ENCODE measurements at regions not wholly inside any gene's neighbourhood (a gene's known extent, or its start where the extent isn't known, plus 50 kb on each side); places are given as distances from the start of the nearest gene placed in this dataset.

- H3K9me3 Mint-ChIP-seq (ENCODE audit: unreplicated experiment) = peaks cover 5% of the 10 kb centered on the region
- H3K27ac Mint-ChIP-seq (ENCODE audit: unreplicated experiment) = no peak overlapping the region
- peaks cover 6% of the 10 kb centered on the region for H3K27me3 Mint-ChIP-seq (ENCODE audit: unreplicated experiment)
- H3K4me1 Mint-ChIP-seq (ENCODE audit: unreplicated experiment) = no peaks in the 10 kb centered on the region
- H3K4me3 Mint-ChIP-seq (ENCODE audit: unreplicated experiment) = no peak overlapping the region
- no peaks in the 10 kb centered on the region for H3K36me3 Mint-ChIP-seq (ENCODE audit: unreplicated experiment)
- TF ChIP-seq CTCF (IDR thresholded peaks at IDR 0.05) = no peak
- DNase-seq (ENCODE audit: extremely low spot score, unreplicated experiment) = no peak
Measured at GRCh38 chr1:99407018-99407417, 142.7 kb downstream of the PLPPR4 start.

GRCh38 chr1:99424087-99424486 lies 159.8 kb downstream of the PLPPR4 start:
- H3K4me1 Mint-ChIP-seq (ENCODE audit: unreplicated experiment) = no peaks in the 10 kb centered on the region
- peaks cover 2% of the 10 kb centered on the region for H3K9me3 Mint-ChIP-seq (ENCODE audit: unreplicated experiment)
- H3K27ac Mint-ChIP-seq (ENCODE audit: unreplicated experiment) = no peak overlapping the region
- TF ChIP-seq CTCF (IDR thresholded peaks at IDR 0.05) = no peak
- no peak overlapping the region for H3K4me3 Mint-ChIP-seq (ENCODE audit: unreplicated experiment)
- peaks cover 15% of the 10 kb centered on the region for H3K27me3 Mint-ChIP-seq (ENCODE audit: unreplicated experiment)
- no peak for DNase-seq (ENCODE audit: extremely low spot score, unreplicated experiment)
- no peaks in the 10 kb centered on the region for H3K36me3 Mint-ChIP-seq (ENCODE audit: unreplicated experiment)

- Mint-ChIP-seq H3K36me3 (ENCODE audit: unreplicated experiment) (no peaks in the 10 kb centered on the region), H3K9me3 (ENCODE audit: unreplicated experiment) (peaks cover 4% of the 10 kb centered on the region), H3K27me3 (ENCODE audit: unreplicated experiment) (peaks cover 33% of the 10 kb centered on the region), H3K27ac (ENCODE audit: unreplicated experiment) (no peak overlapping the region), H3K4me3 (ENCODE audit: unreplicated experiment) (no peak overlapping the region), H3K4me1 (ENCODE audit: unreplicated experiment) (no peaks in the 10 kb centered on the region)
- no peak for TF ChIP-seq CTCF (IDR thresholded peaks at IDR 0.05)
- DNase-seq (ENCODE audit: extremely low spot score, unreplicated experiment) = no peak
Measured at GRCh38 chr1:99429754-99430153, 165.5 kb downstream of the PLPPR4 start.

- peaks cover 11% of the 10 kb centered on the region for H3K27me3 Mint-ChIP-seq (ENCODE audit: unreplicated experiment)
- H3K9me3 Mint-ChIP-seq (ENCODE audit: unreplicated experiment) = no peaks in the 10 kb centered on the region
- H3K36me3 Mint-ChIP-seq (ENCODE audit: unreplicated experiment) = no peaks in the 10 kb centered on the region
- no peaks in the 10 kb centered on the region for H3K4me1 Mint-ChIP-seq (ENCODE audit: unreplicated experiment)
- no peak for TF ChIP-seq CTCF (IDR thresholded peaks at IDR 0.05)
- DNase-seq (ENCODE audit: extremely low spot score, unreplicated experiment) = no peak
- H3K4me3 Mint-ChIP-seq (ENCODE audit: unreplicated experiment) = no peak overlapping the region
- no peak overlapping the region for H3K27ac Mint-ChIP-seq (ENCODE audit: unreplicated experiment)
Measured at GRCh38 chr1:99438656-99439230, 174.5 kb downstream of the PLPPR4 start.

GRCh38 chr1:99439433-99440075 lies 175.3 kb downstream of the PLPPR4 start:
- TF ChIP-seq CTCF (IDR thresholded peaks at IDR 0.05) = no peak
- Mint-ChIP-seq H3K4me3 (ENCODE audit: unreplicated experiment) (no peak overlapping the region), H3K9me3 (ENCODE audit: unreplicated experiment) (no peaks in the 10 kb centered on the region), H3K27me3 (ENCODE audit: unreplicated experiment) (peaks cover 11% of the 10 kb centered on the region), H3K27ac (ENCODE audit: unreplicated experiment) (no peak overlapping the region), H3K36me3 (ENCODE audit: unreplicated experiment) (no peaks in the 10 kb centered on the region), H3K4me1 (ENCODE audit: unreplicated experiment) (no peaks in the 10 kb centered on the region)
- no peak for DNase-seq (ENCODE audit: extremely low spot score, unreplicated experiment)

Data from osteocyte (in vitro differentiated cells).